MM.1S (cell line): ENCODE measurements at regions not wholly inside any gene's neighbourhood (a gene's known extent, or its start where the extent isn't known, plus 50 kb on each side); places are given as distances from the start of the nearest gene placed in this dataset.

ENCODE experiments used
- DNase-seq: peaks from one replicate; pipeline ENCODE4 v3.0.0-alpha.2; 2015
- H2AFZ ChIP-seq: fragments of 300-600 bp; sonication (generic); 2 replicates; pipeline ENCODE4 v1.6.0; 2016; ENCODE audit warnings: antibody characterized with exemption, low read length
- H3F3A ChIP-seq: fragments of 300-600 bp; sonication (generic); 2 replicates; pipeline ENCODE4 v1.6.1; 2016; ENCODE audit warnings: mild to moderate bottlenecking, antibody characterized with exemption, low read length, moderate library complexity, mixed read lengths; ENCODE audit not compliant: insufficient read depth
- H3K27ac ChIP-seq: fragments of 300-600 bp; sonication (generic); 2 replicates; pipeline ENCODE4 v1.5.1; 2016; ENCODE audit warnings: mild to moderate bottlenecking, low read length
- H3K27me3 ChIP-seq: fragments of 300-600 bp; sonication (generic); replicated peaks from 2 replicates; pipeline ENCODE4 v1.6.0; 2016; ENCODE audit warnings: low read length; ENCODE audit not compliant: insufficient read depth
- H3K36me3 ChIP-seq: fragments of 300-600 bp; sonication (generic); replicated peaks from 2 replicates; pipeline ENCODE4 v1.6.1; 2016; ENCODE audit warnings: mild to moderate bottlenecking, low read length, mixed read lengths; ENCODE audit not compliant: insufficient read depth
- H3K4me1 ChIP-seq: fragments of 300-600 bp; sonication (generic); 2 replicates; pipeline ENCODE4 v1.6.1; 2016; ENCODE audit warnings: low read length, mixed read lengths
- H3K4me2 ChIP-seq: fragments of 300-600 bp; sonication (generic); 2 replicates; pipeline ENCODE4 v1.6.0; 2016; ENCODE audit warnings: low read depth, low read length
- H3K4me3 ChIP-seq: fragments of 300-600 bp; sonication (generic); 2 replicates; pipeline ENCODE4 v1.5.1; 2016; ENCODE audit warnings: low read length, mixed read lengths
- H3K79me2 ChIP-seq: fragments of 300-600 bp; sonication (generic); 2 replicates; pipeline ENCODE4 v1.6.1; 2016; ENCODE audit warnings: mixed run types, low read length, mixed read lengths
- H3K9ac ChIP-seq: fragments of 300-600 bp; sonication (generic); 2 replicates; pipeline ENCODE4 v1.6.1; 2016; ENCODE audit warnings: low read length, mixed read lengths
- H3K9me2 ChIP-seq: fragments of 300-600 bp; sonication (generic); replicated peaks from 2 replicates; pipeline ENCODE4 v1.6.1; 2016; ENCODE audit warnings: mild to moderate bottlenecking, low read length, mixed read lengths; ENCODE audit not compliant: insufficient read depth
- H3K9me3 ChIP-seq: fragments of 300-600 bp; sonication (generic); replicated peaks from 2 replicates; pipeline ENCODE4 v1.6.1; 2016; ENCODE audit warnings: mild to moderate bottlenecking, low read length, mixed read lengths; ENCODE audit not compliant: insufficient read depth
- H4K20me1 ChIP-seq: fragments of 300-600 bp; sonication (generic); 2 replicates; pipeline ENCODE4 v1.6.1; 2016; ENCODE audit warnings: mild to moderate bottlenecking, low read length, moderate library complexity, mixed read lengths; ENCODE audit not compliant: insufficient read depth
- CTCF ChIP-seq: fragments of 300-600 bp; sonication (generic); IDR thresholded peaks from 2 replicates; pipeline ENCODE4 v1.5.1; 2016; ENCODE audit warnings: antibody characterized with exemption, low read length, mixed read lengths
- EZH2 ChIP-seq: fragments of 300-600 bp; sonication (generic); optimal IDR thresholded peaks from 2 replicates; pipeline ENCODE3; 2017; ENCODE audit warnings: low read depth, mild to moderate bottlenecking, antibody characterized with exemption, low read length, mixed read lengths
- EZH2phosphoT487 ChIP-seq: fragments of 300-600 bp; sonication (generic); IDR thresholded peaks from 2 replicates; pipeline ENCODE4 v1.6.1; 2018; ENCODE audit warnings: antibody characterized with exemption, low read length

GRCh38 chr20:54940522-54940921 lies 465.1 kb downstream of the DOK5 start:
- no peaks in the 10 kb centered on the region for H3K9me2 ChIP-seq
- no peak for DNase-seq
- H3K79me2 ChIP-seq = no peaks in the 10 kb centered on the region
- H3F3A ChIP-seq = no peaks in the 10 kb centered on the region
- H3K27ac ChIP-seq = no peak overlapping the region
- no peaks in the 10 kb centered on the region for H3K36me3 ChIP-seq
- no peaks in the 10 kb centered on the region for H3K27me3 ChIP-seq
- H3K9me3 ChIP-seq = no peaks in the 10 kb centered on the region
- no peak overlapping the region for H3K4me2 ChIP-seq
- H3K4me1 ChIP-seq = no peaks in the 10 kb centered on the region
- H3K4me3 ChIP-seq = no peak overlapping the region
- no peak overlapping the region for H2AFZ ChIP-seq
- H4K20me1 ChIP-seq = no peaks in the 10 kb centered on the region
- TF ChIP-seq CTCF = no peak
- no peak for TF ChIP-seq EZH2phosphoT487
- TF ChIP-seq EZH2 = no peak
- H3K9ac ChIP-seq = no peak overlapping the region

- H3K4me1 ChIP-seq = no peaks in the 10 kb centered on the region
- H3K27me3 ChIP-seq = no peaks in the 10 kb centered on the region
- H3K27ac ChIP-seq = no peak overlapping the region
- H3K9ac ChIP-seq = no peak overlapping the region
- no peaks in the 10 kb centered on the region for H3K9me2 ChIP-seq
- H3K4me2 ChIP-seq = no peak overlapping the region
- no peak overlapping the region for H2AFZ ChIP-seq
- H3K36me3 ChIP-seq = no peaks in the 10 kb centered on the region
- no peaks in the 10 kb centered on the region for H4K20me1 ChIP-seq
- no peak for DNase-seq
- no peak overlapping the region for H3K4me3 ChIP-seq
- H3K79me2 ChIP-seq = no peaks in the 10 kb centered on the region
- H3F3A ChIP-seq = no peaks in the 10 kb centered on the region
- TF ChIP-seq CTCF (no peak), EZH2 (no peak), EZH2phosphoT487 (no peak)
- no peaks in the 10 kb centered on the region for H3K9me3 ChIP-seq
These were observed 463.3 kb downstream of the DOK5 start for GRCh38 chr20:54938707-54939106.

GRCh38 chr20:54933212-54933904 lies 458.0 kb downstream of the DOK5 start:
- Histone ChIP-seq H3K4me3 (no peak overlapping the region), H3K36me3 (no peaks in the 10 kb centered on the region)
- no peak for DNase-seq

More at GRCh38 chr20:54933212-54933904, 458.0 kb downstream of the DOK5 start:
- Histone ChIP-seq H3K79me2 (no peaks in the 10 kb centered on the region), H3K4me2 (no peak overlapping the region), H3K4me1 (no peaks in the 10 kb centered on the region), H3K9me3 (no peaks in the 10 kb centered on the region), H3K27me3 (no peaks in the 10 kb centered on the region), H4K20me1 (no peaks in the 10 kb centered on the region), H3K9me2 (no peaks in the 10 kb centered on the region), H3K27ac (no peak overlapping the region), H2AFZ (no peak overlapping the region), H3F3A (no peaks in the 10 kb centered on the region), H3K9ac (no peak overlapping the region)
- TF ChIP-seq CTCF (no peak), EZH2 (no peak), EZH2phosphoT487 (no peak)
